Liver (tissue), 3 donors: ENCODE measurements at regions not wholly inside any gene's neighbourhood (a gene's known extent, or its start where the extent isn't known, plus 50 kb on each side); places are given as distances from the start of the nearest gene placed in this dataset.

Experiments
- ATF3 ChIP-seq: IDR thresholded peaks from 2 replicates; pipeline ENCODE4 v1.6.1; 2016; ENCODE audit warnings: antibody characterized with exemption
- CTCF ChIP-seq: fragments of 150-350 bp; IDR thresholded peaks from 2 replicates; pipeline ENCODE4 v1.5.1; 2017; ENCODE audit warnings: improper control_type of control experiment, low read depth, low read length; ENCODE audit not compliant: missing input control
- GABPA ChIP-seq, 2 donors: IDR thresholded peaks in 1 of 2; conservative IDR thresholded peaks in 1 of 2; 2 replicates each; pipeline ENCODE4 v1.6.1; 2016; ENCODE audit warnings: antibody characterized with exemption in 2 of 2, mild to moderate bottlenecking in 1 of 2, moderate library complexity in 1 of 2
- HNF4A ChIP-seq, 2 donors: conservative IDR thresholded peaks; 2 replicates each; pipeline ENCODE4 v1.6.1; 2016; ENCODE audit warnings: antibody characterized with exemption in 2 of 2, mild to moderate bottlenecking in 2 of 2
- JUND ChIP-seq, 2 donors: IDR thresholded peaks; 2 replicates each; pipeline ENCODE4 v1.6.1; 2016; ENCODE audit warnings: antibody characterized with exemption in 2 of 2
- MAX ChIP-seq: IDR thresholded peaks from 2 replicates; pipeline ENCODE4 v1.6.1; 2016; ENCODE audit warnings: antibody characterized with exemption
- RAD21 ChIP-seq, 2 donors: IDR thresholded peaks; 2 replicates each; pipeline ENCODE4 v1.6.1; 2016; ENCODE audit warnings: antibody characterized with exemption in 2 of 2, mild to moderate bottlenecking in 2 of 2
- REST ChIP-seq: IDR thresholded peaks from 2 replicates; pipeline ENCODE4 v1.6.1; 2016; ENCODE audit warnings: antibody characterized with exemption, mild to moderate bottlenecking
- RXRA ChIP-seq, 2 donors: IDR thresholded peaks; 2 replicates each; pipeline ENCODE4 v1.6.1; 2017 to 2018; ENCODE audit warnings: antibody characterized with exemption in 2 of 2, mild to moderate bottlenecking in 1 of 2
- SP1 ChIP-seq: IDR thresholded peaks from 2 replicates; pipeline ENCODE4 v1.6.1; 2018; ENCODE audit warnings: antibody characterized with exemption, mild to moderate bottlenecking
- TAF1 ChIP-seq: conservative IDR thresholded peaks from 2 replicates; pipeline ENCODE4 v1.6.1; 2016; ENCODE audit warnings: antibody characterized with exemption, mild to moderate bottlenecking
- YY1 ChIP-seq: IDR thresholded peaks from 2 replicates; pipeline ENCODE4 v1.6.1; 2016; ENCODE audit warnings: antibody characterized with exemption, mild to moderate bottlenecking
- ZBTB33 ChIP-seq: IDR thresholded peaks from 2 replicates; pipeline ENCODE4 v1.6.1; 2016; ENCODE audit warnings: antibody characterized with exemption
- donor health status: healthy.
- donor health status: healthy.

- TF ChIP-seq CTCF = no peak
- TF ChIP-seq ATF3 = no peak
- TF ChIP-seq MAX = no peak
- no peak for TF ChIP-seq TAF1
- no peak for TF ChIP-seq YY1
- TF ChIP-seq JUND (IDR thresholded peaks at IDR 0.05) = no peak
- TF ChIP-seq HNF4A (conservative IDR thresholded peaks at IDR 0.05) = no peak
- TF ChIP-seq SP1 = no peak
- TF ChIP-seq REST = no peak
- no peak for TF ChIP-seq RXRA (IDR thresholded peaks at IDR 0.05)
- no peak for TF ChIP-seq RAD21 (IDR thresholded peaks at IDR 0.05)
- TF ChIP-seq GABPA (IDR thresholded peaks at IDR 0.05 in 1 of 2, conservative IDR thresholded peaks at IDR 0.05 in 1 of 2) = no peak
- TF ChIP-seq ZBTB33 = no peak
Observed at GRCh38 chr18:22868831-22869230, 64.3 kb upstream of the RBBP8 start.
